ENCODE measurements at regions not wholly inside any gene's neighbourhood (a gene's known extent, or its start where the extent isn't known, plus 50 kb on each side); places are given as distances from the start of the nearest gene placed in this dataset.

GRCh38 chr2:8587920-8588830 lies 93.7 kb upstream of the ID2 start:
- Histone ChIP-seq H3K27me3 (no peaks in the 10 kb centered on the region), H3K4me1 (ENCODE audit: control insufficient read depth in 1 of 2, insufficient read depth in 1 of 2, low read depth in 1 of 2, low read length in 1 of 2) (peaks cover 19 to 20% of the 10 kb centered on the region in 2 experiments)

DNA sequence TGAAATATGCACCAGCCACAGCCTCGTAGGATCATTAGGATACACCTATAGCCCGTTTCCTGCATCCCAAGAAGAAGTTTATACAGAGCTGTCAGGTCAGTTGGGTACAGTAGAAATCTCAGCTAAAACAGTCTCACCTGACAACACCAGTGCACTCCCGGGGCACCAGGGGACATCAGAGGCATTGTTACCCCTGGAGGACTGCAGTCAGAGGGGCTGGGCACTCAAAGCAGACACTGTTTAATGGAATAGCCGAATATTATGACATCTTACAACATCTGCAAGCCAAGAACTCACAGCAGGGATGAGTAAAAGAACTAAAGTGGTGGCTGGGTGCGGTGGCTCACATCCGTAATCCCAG lies 93.0 kb upstream of the ID2 start:
- Histone ChIP-seq H3K4me1 (ENCODE audit: control insufficient read depth in 1 of 2, insufficient read depth in 1 of 2, low read depth in 1 of 2, low read length in 1 of 2) (peaks cover 12 to 17% of the 10 kb centered on the region in 2 experiments), H3K4me3 (ENCODE audit: low read depth in 1 of 2, low read length in 1 of 2) (no peak overlapping the region), H3K27me3 (no peaks in the 10 kb centered on the region), H3K9me3 (no peaks in the 10 kb centered on the region), H3K36me3 (no peaks in the 10 kb centered on the region), H3K27ac (no peak overlapping the region)
- TF ChIP-seq, protein P1, sequence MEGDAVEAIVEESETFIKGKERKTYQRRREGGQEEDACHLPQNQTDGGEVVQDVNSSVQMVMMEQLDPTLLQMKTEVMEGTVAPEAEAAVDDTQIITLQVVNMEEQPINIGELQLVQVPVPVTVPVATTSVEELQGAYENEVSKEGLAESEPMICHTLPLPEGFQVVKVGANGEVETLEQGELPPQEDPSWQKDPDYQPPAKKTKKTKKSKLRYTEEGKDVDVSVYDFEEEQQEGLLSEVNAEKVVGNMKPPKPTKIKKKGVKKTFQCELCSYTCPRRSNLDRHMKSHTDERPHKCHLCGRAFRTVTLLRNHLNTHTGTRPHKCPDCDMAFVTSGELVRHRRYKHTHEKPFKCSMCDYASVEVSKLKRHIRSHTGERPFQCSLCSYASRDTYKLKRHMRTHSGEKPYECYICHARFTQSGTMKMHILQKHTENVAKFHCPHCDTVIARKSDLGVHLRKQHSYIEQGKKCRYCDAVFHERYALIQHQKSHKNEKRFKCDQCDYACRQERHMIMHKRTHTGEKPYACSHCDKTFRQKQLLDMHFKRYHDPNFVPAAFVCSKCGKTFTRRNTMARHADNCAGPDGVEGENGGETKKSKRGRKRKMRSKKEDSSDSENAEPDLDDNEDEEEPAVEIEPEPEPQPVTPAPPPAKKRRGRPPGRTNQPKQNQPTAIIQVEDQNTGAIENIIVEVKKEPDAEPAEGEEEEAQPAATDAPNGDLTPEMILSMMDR (IDR thresholded peaks at IDR 0.05), result no peak

More at GRCh38 chr2:8587920-8588830, 93.7 kb upstream of the ID2 start:
- H3K4me3 ChIP-seq (ENCODE audit: low read depth in 1 of 2, low read length in 1 of 2), result no peak overlapping the region
- H3K36me3 ChIP-seq, result no peaks in the 10 kb centered on the region
- no peak overlapping the region for H3K27ac ChIP-seq
- TF ChIP-seq, protein P1 (IDR thresholded peaks at IDR 0.05), result no peak
- H3K9me3 ChIP-seq, result no peaks in the 10 kb centered on the region

DNA sequence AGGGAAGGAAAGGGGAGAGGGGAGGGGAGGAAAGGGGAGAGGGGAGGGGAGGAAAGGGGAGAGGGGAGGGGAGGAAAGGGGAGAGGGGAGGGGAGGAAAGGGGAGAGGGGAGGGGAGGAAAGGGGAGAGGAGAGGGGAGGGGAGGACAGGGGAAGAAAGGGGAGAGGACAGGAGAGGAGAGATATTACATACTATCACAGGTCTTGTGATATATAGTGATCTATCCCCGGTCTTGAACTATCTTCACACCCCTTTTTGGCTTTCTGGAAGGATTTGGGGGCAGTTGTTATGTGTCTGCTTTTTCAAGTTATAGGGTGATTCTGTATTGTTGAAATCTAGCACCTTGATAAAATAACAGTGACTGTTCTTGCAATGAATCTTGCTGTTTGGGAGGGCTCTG lies 92.1 kb upstream of the ID2 start:
- TF ChIP-seq, protein P1 (IDR thresholded peaks at IDR 0.05), result no peak
- no peak overlapping the region for H3K27ac ChIP-seq
- H3K36me3 ChIP-seq, result no peaks in the 10 kb centered on the region
- H3K9me3 ChIP-seq, result no peaks in the 10 kb centered on the region
- H3K27me3 ChIP-seq, result no peaks in the 10 kb centered on the region
- no peak overlapping the region for H3K4me3 ChIP-seq (ENCODE audit: low read depth in 1 of 2, low read length in 1 of 2)
- H3K4me1 ChIP-seq (ENCODE audit: control insufficient read depth in 1 of 2, insufficient read depth in 1 of 2, low read depth in 1 of 2, low read length in 1 of 2), result peaks cover 6 to 9% of the 10 kb centered on the region in 2 experiments

DNA sequence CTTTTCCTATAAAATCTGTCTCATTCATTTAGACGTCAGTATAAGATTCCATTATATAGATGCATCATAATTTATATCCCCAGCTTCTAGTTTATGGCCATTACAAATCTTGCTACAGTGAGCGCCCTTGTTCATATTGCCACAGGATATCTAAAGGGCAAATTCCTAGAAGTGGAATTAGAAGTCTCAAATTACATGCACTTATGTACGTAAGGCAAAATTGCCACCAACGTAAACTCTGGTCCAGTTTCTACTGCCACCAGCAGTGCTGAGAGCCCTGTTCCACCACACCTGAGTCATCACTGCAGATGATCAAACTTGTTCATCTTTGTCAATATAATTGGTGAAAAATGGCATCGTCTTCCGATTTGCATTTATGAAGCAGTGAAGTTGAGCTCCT lies 90.9 kb upstream of the ID2 start:
- Histone ChIP-seq H3K4me1 (ENCODE audit: control insufficient read depth in 1 of 2, insufficient read depth in 1 of 2, low read depth in 1 of 2, low read length in 1 of 2) (peaks cover 1 to 4% of the 10 kb centered on the region in 2 experiments), H3K4me3 (ENCODE audit: low read depth in 1 of 2, low read length in 1 of 2) (no peak overlapping the region), H3K27ac (no peak overlapping the region), H3K9me3 (no peaks in the 10 kb centered on the region), H3K27me3 (no peaks in the 10 kb centered on the region), H3K36me3 (no peaks in the 10 kb centered on the region)
- TF ChIP-seq, protein P1 (IDR thresholded peaks at IDR 0.05), result no peak

DNA sequence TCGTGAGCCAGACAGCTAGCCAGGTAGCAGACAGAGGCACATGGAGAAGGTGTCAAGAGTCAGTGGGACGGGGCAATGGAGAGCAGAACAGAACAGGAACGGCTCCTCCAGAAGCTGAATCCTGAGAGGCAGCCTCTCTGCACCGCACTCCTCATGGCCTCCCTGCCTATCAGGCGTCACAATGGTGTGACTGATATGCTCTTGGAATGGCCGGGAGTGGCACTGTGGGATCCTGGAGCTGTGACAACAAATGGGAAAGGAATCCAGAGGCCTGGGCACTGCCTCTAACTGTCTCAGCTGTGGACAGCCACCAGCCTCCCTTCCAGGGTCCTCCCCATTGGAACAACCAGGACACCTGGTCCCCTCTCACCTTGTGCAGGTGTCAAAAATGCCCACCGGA lies 89.1 kb upstream of the ID2 start:
- H3K9me3 ChIP-seq, result no peaks in the 10 kb centered on the region
- H3K4me1 ChIP-seq (ENCODE audit: control insufficient read depth in 1 of 2, insufficient read depth in 1 of 2, low read depth in 1 of 2, low read length in 1 of 2), result peaks cover 3 to 5% of the 10 kb centered on the region in 2 experiments
- TF ChIP-seq, protein P1 (IDR thresholded peaks at IDR 0.05), result no peak
- H3K4me3 ChIP-seq (ENCODE audit: low read depth in 1 of 2, low read length in 1 of 2), result no peak overlapping the region
- H3K36me3 ChIP-seq, result no peaks in the 10 kb centered on the region
- no peaks in the 10 kb centered on the region for H3K27me3 ChIP-seq
- H3K27ac ChIP-seq, result no peak overlapping the region
